H1 (cell line): ENCODE measurements at regions not wholly inside any gene's neighbourhood (a gene's known extent, or its start where the extent isn't known, plus 50 kb on each side); places are given as distances from the start of the nearest gene placed in this dataset.

Experiments used
- CEBPB ChIP-seq: IDR thresholded peaks from 2 replicates; pipeline ENCODE4 v1.6.1; 2012; ENCODE audit warnings: low read depth, low read length
- EGR1 ChIP-seq: IDR thresholded peaks from 2 replicates; pipeline ENCODE4 v1.6.1; 2011; ENCODE audit warnings: low read depth, low read length, borderline replicate concordance
- EP300 ChIP-seq, 2 experiments: IDR thresholded peaks; 1 replicate in 1 of 2; 2 replicates in 1 of 2; pipeline ENCODE4 v1.6.1; 2011 to 2012; ENCODE audit warnings: low read depth in 2 of 2, low read length in 2 of 2, mild to moderate bottlenecking in 2 of 2, borderline replicate concordance in 1 of 2, inconsistent platforms in 1 of 2, moderate library complexity in 1 of 2
- PHF8 ChIP-seq: fragments of 200-600 bp; sonication (generic); conservative IDR thresholded peaks from 2 replicates; pipeline ENCODE4 v1.7.1; 2012; ENCODE audit warnings: low read depth, mild to moderate bottlenecking, inconsistent platforms, low read length, moderate library complexity
- POLR2A ChIP-seq, 2 experiments: IDR thresholded peaks; 1 replicate in 1 of 2; 2 replicates in 1 of 2; pipeline ENCODE4 v1.6.1; 2011; ENCODE audit warnings: low read depth in 2 of 2, low read length in 2 of 2, mild to moderate bottlenecking in 2 of 2; ENCODE audit errors: control extremely low read depth in 1 of 2
- POLR2AphosphoS5 ChIP-seq: IDR thresholded peaks from 2 replicates; pipeline ENCODE4 v1.6.1; 2011; ENCODE audit warnings: low read depth, low read length
- RAD21 ChIP-seq, 2 experiments: IDR thresholded peaks in 1 of 2; conservative IDR thresholded peaks in 1 of 2; 2 replicates each; pipeline ENCODE4 v1.6.1; 2011; ENCODE audit warnings: low read depth in 2 of 2, low read length in 2 of 2, improper control_type of control experiment in 1 of 2, inconsistent platforms in 1 of 2, mild to moderate bottlenecking in 1 of 2, moderate library complexity in 1 of 2
- RNF2 ChIP-seq: fragments of 200-900, 300-1000 bp; sonication (generic); IDR thresholded peaks from 2 replicates; pipeline ENCODE4 v1.7.1; 2016; ENCODE audit warnings: borderline replicate concordance, low read depth, mild to moderate bottlenecking, antibody characterized with exemption, low read length; ENCODE audit not compliant: poor library complexity, severe bottlenecking; ENCODE audit errors: missing control alignments
- TAF1 ChIP-seq: IDR thresholded peaks from 2 replicates; pipeline ENCODE4 v1.6.1; 2011; ENCODE audit warnings: mild to moderate bottlenecking, low read depth, low read length
- TEAD4 ChIP-seq: IDR thresholded peaks from 2 replicates; pipeline ENCODE4 v1.6.1; 2012; ENCODE audit warnings: low read depth, low read length, inconsistent platforms, mixed read lengths
- ZNF274 ChIP-seq: IDR thresholded peaks from 2 replicates; pipeline ENCODE4 v1.7.0; 2012; ENCODE audit warnings: low read length, borderline replicate concordance; ENCODE audit errors: extremely low read depth
- TF ChIP-seq, protein P1 (sequence below), 3 experiments: IDR thresholded peaks; 1 replicate in 2 of 3; 2 replicates in 1 of 3; pipeline versions ENCODE4 v1.5.1 to v1.6.1; 2011; ENCODE audit warnings: low read length in 3 of 3, mild to moderate bottlenecking in 3 of 3, inconsistent platforms in 2 of 3, low read depth in 1 of 3, moderate library complexity in 1 of 3; ENCODE audit not compliant: insufficient read depth in 1 of 3; ENCODE audit errors: control extremely low read depth in 1 of 3

DNA sequence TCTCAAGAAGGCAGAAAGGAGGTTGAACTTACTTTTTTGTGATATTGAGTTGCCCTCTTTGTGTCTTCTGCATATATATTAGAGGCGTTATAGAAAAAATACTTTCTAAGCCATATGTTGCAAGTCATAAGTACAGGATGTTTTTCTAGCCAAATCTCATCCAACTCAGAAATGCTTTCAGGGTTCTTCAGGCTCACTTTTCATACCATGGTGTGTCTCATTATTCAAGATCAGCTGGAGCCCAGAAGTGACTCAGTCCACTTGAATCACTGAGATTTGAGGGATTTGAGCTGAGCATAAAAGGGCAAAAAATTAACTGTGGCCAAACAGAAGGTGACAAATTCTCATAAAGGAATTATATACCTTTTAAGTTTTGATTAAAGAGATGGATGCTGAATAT is 157.3 kb downstream of the WNT5A start:
- TF ChIP-seq TAF1 (no peak), CEBPB (no peak), RNF2 (no peak), EGR1 (no peak), POLR2AphosphoS5 (no peak), PHF8 (no peak), EP300 (IDR thresholded peaks at IDR 0.05; ENCODE audit: borderline replicate concordance in 1 of 2, low read depth in 2 of 2, low read length in 2 of 2) (no peak), RAD21 (IDR thresholded peaks at IDR 0.05 in 1 of 2, conservative IDR thresholded peaks at IDR 0.05 in 1 of 2; ENCODE audit: low read depth in 2 of 2, low read length in 2 of 2) (no peak), POLR2A (IDR thresholded peaks at IDR 0.05; ENCODE audit: control extremely low read depth in 1 of 2, low read depth in 2 of 2, low read length in 2 of 2) (no peak), TEAD4 (no peak), ZNF274 (no peak)
- TF ChIP-seq, protein P1, sequence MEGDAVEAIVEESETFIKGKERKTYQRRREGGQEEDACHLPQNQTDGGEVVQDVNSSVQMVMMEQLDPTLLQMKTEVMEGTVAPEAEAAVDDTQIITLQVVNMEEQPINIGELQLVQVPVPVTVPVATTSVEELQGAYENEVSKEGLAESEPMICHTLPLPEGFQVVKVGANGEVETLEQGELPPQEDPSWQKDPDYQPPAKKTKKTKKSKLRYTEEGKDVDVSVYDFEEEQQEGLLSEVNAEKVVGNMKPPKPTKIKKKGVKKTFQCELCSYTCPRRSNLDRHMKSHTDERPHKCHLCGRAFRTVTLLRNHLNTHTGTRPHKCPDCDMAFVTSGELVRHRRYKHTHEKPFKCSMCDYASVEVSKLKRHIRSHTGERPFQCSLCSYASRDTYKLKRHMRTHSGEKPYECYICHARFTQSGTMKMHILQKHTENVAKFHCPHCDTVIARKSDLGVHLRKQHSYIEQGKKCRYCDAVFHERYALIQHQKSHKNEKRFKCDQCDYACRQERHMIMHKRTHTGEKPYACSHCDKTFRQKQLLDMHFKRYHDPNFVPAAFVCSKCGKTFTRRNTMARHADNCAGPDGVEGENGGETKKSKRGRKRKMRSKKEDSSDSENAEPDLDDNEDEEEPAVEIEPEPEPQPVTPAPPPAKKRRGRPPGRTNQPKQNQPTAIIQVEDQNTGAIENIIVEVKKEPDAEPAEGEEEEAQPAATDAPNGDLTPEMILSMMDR (IDR thresholded peaks at IDR 0.05; ENCODE audit: control extremely low read depth in 1 of 3, insufficient read depth in 1 of 3, low read depth in 1 of 3, low read length in 3 of 3): no peak
